Ishikawa (cell line): ENCODE measurements at regions not wholly inside any gene's neighbourhood (a gene's known extent, or its start where the extent isn't known, plus 50 kb on each side); places are given as distances from the start of the nearest gene placed in this dataset.

Source experiments
- CEBPB ChIP-seq: IDR thresholded peaks from 2 replicates; pipeline ENCODE4 v1.6.1; 2012
- CREB1 ChIP-seq: IDR thresholded peaks from 2 replicates; pipeline ENCODE4 v1.6.1; 2012; ENCODE audit warnings: low read depth
- EGR1 ChIP-seq: IDR thresholded peaks from 2 replicates; pipeline ENCODE4 v1.6.1; 2012
- EP300 ChIP-seq: IDR thresholded peaks from 2 replicates; pipeline ENCODE4 v1.6.1; 2012; ENCODE audit warnings: borderline replicate concordance
- FOXM1 ChIP-seq: IDR thresholded peaks from 2 replicates; pipeline ENCODE4 v1.6.1; 2012; ENCODE audit warnings: low read depth, borderline replicate concordance
- MAX ChIP-seq: IDR thresholded peaks from 2 replicates; pipeline ENCODE4 v1.6.1; 2012
- NFIC ChIP-seq: IDR thresholded peaks from 2 replicates; pipeline ENCODE4 v1.6.1; 2012
- RAD21 ChIP-seq: IDR thresholded peaks from 2 replicates; pipeline ENCODE4 v1.6.1; 2012; ENCODE audit warnings: low read depth
- REST ChIP-seq: IDR thresholded peaks from 2 replicates; pipeline ENCODE4 v1.6.1; 2012; ENCODE audit warnings: low read depth, mild to moderate bottlenecking
- TAF1 ChIP-seq: IDR thresholded peaks from 2 replicates; pipeline ENCODE4 v1.6.1; 2012; ENCODE audit warnings: low read depth, mild to moderate bottlenecking
- TCF12 ChIP-seq: IDR thresholded peaks from 2 replicates; pipeline ENCODE4 v1.6.1; 2012; ENCODE audit warnings: low read depth
- TEAD4 ChIP-seq: IDR thresholded peaks from 2 replicates; pipeline ENCODE4 v1.6.1; 2012
- YY1 ChIP-seq: IDR thresholded peaks from 2 replicates; pipeline ENCODE4 v1.6.1; 2012; ENCODE audit warnings: low read depth
- ZBTB7A ChIP-seq: IDR thresholded peaks from 2 replicates; pipeline ENCODE4 v1.6.1; 2012; ENCODE audit warnings: low read depth
- TF ChIP-seq, protein P1 (sequence below): IDR thresholded peaks from 2 replicates; pipeline ENCODE4 v1.6.1; 2012

- TF ChIP-seq EGR1, result no peak
- TF ChIP-seq TAF1, result no peak
- TF ChIP-seq MAX, result no peak
Measured at GRCh38 chr15:38788918-38789317, 224.3 kb upstream of the RASGRP1 start.

GRCh38 chr15:38789566-38789965 is 225.0 kb upstream of the RASGRP1 start:
- TF ChIP-seq FOXM1, result no peak
- no peak for TF ChIP-seq RAD21
- TF ChIP-seq CEBPB, result no peak
- no peak for TF ChIP-seq REST
- no peak for TF ChIP-seq NFIC

- TF ChIP-seq NFIC (no peak), FOXM1 (no peak)
Measured at GRCh38 chr15:38793206-38793810, 228.7 kb upstream of the RASGRP1 start.

DNA sequence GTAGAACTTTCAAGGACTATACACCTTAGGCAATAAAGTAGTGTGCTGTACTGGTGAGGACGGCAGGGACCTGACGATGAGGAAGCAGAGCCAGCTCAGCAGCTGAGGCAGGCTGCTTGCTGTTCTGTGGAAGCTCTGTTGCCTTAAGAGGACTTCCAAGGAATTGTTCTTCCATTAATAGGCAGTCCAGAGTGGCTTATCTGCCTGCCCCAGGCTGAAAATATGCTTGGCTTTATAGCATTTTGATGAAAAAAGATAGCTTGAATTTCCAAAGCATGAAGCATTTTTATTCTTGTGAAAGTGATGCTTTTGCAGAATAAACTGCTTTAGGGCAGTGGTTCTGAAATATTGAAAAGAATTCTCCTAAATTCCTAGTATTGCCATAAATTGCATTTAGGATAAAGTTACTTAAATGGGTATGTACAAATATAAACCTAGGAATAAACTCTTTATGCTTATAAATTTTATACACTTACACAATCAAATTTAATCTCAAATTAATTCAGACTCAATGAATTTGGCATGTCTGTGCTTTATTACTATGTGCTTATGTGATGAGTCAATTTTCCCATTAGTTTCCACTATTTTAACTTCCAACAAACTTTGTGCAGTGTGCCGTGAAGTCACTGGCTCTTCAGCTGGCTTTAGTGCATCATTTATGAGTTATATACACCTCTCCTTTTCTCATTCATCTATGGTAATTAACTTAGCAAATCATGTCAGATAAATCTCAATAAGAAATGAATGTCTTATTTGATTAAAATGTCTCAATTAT is 231.0 kb upstream of the RASGRP1 start:
- no peak for TF ChIP-seq CEBPB
- no peak for TF ChIP-seq MAX
- TF ChIP-seq TAF1, result no peak

GRCh38 chr15:38796589-38796988 is 232.0 kb upstream of the RASGRP1 start:
- TF ChIP-seq TAF1, result no peak
- TF ChIP-seq CEBPB, result no peak
- no peak for TF ChIP-seq RAD21
- no peak for TF ChIP-seq YY1
- no peak for TF ChIP-seq EGR1
- no peak for TF ChIP-seq EP300
- TF ChIP-seq REST, result no peak
- TF ChIP-seq, protein P1, sequence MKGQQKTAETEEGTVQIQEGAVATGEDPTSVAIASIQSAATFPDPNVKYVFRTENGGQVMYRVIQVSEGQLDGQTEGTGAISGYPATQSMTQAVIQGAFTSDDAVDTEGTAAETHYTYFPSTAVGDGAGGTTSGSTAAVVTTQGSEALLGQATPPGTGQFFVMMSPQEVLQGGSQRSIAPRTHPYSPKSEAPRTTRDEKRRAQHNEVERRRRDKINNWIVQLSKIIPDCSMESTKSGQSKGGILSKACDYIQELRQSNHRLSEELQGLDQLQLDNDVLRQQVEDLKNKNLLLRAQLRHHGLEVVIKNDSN, result no peak
- TF ChIP-seq FOXM1, result no peak

DNA sequence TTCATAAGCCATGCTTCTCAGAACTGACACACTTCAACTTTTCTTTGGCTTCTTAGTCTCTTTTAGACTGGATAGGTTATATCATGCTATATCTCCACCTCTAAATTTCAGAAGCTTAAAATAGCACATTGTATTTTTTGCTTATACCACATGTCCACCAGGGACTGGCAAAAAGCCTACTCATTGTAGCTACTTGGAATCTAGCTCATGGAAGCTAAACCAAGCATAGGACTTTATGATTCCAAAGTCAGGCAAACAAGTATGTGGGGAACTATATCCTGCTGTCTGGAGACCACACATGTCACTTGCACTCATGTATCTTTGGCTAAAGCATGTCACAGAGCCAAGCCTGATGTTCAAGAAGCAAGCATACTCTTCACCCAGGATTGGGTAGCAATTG is 245.0 kb upstream of the RASGRP1 start:
- TF ChIP-seq CREB1 (no peak), EP300 (no peak), TAF1 (no peak), FOXM1 (no peak), MAX (no peak), TCF12 (no peak), ZBTB7A (no peak), NFIC (no peak), REST (no peak), YY1 (no peak), CEBPB (no peak), RAD21 (no peak), EGR1 (no peak), TEAD4 (no peak)
- TF ChIP-seq, protein P1, result no peak
